Thyroid gland (tissue), 4 donors: ENCODE measurements at regions not wholly inside any gene's neighbourhood (a gene's known extent, or its start where the extent isn't known, plus 50 kb on each side); places are given as distances from the start of the nearest gene placed in this dataset.

Experiments used
- DNase-seq, 2 donors: peaks; one replicate each; pipeline ENCODE4 v3.0.0-alpha.2; 2019
- H3K27ac ChIP-seq, 3 donors: fragments of 200-600 bp; sonication (generic); 1 replicate in 2 of 3; 2 replicates in 1 of 3; pipeline ENCODE4 v1.5.1; 2016 to 2019; ENCODE audit warnings: mild to moderate bottlenecking in 1 of 3, moderate library complexity in 1 of 3
- H3K27me3 ChIP-seq: fragments of 200-600 bp; sonication (generic); one replicate; pipeline ENCODE4 v1.5.1; 2019
- H3K36me3 ChIP-seq, 2 donors: fragments of 200-600 bp; sonication (generic); one replicate each; pipeline ENCODE4 v1.5.1; 2016 to 2019
- H3K4me1 ChIP-seq, 2 donors: fragments of 200-600 bp; sonication (generic); one replicate each; pipeline ENCODE4 v1.5.1; 2017 to 2019
- H3K4me3 ChIP-seq, 3 donors: fragments of 200-600 bp; sonication (generic); replicated peaks in 1 of 3; 1 replicate in 2 of 3; 2 replicates in 1 of 3; pipeline ENCODE4 v1.5.1; 2016; ENCODE audit warnings: mild to moderate bottlenecking in 1 of 3
- H3K9me3 ChIP-seq: fragments of 200-600 bp; sonication (generic); one replicate; pipeline ENCODE4 v1.5.1; 2017
- CTCF ChIP-seq, 6 experiments: fragments of 200-600 bp in 3 of 6; fragments of 450-650 bp in 3 of 6; sonication (generic) in 3 of 6; IDR thresholded peaks; one replicate each; pipeline ENCODE4 v1.5.1; 2016 to 2019; ENCODE audit warnings: antibody characterized with exemption in 6 of 6, mild to moderate bottlenecking in 2 of 6, inconsistent platforms in 1 of 6, moderate library complexity in 1 of 6
- POLR2A ChIP-seq, 2 donors: fragments of 450-650 bp; IDR thresholded peaks; one replicate each; pipeline ENCODE4 v1.6.1; 2017; ENCODE audit warnings: antibody characterized with exemption in 2 of 2, mild to moderate bottlenecking in 2 of 2, moderate library complexity in 1 of 2
- WGBS, 2 donors: methylation state at CpG; one replicate each; pipeline ENCODE4 v1.1.5; 2017; 5-methylcytosine and 5-hydroxymethylcytosine counted together
- intact Hi-C: fragments of 100-400 bp; cut with DNase I; formaldehyde crosslinking; loops from one replicate; pipeline ENCODE4 v1.15.1; 2023

- Histone ChIP-seq H3K27ac (no peak overlapping the region), H3K36me3 (no peaks in the 10 kb centered on the region), H3K9me3 (no peaks in the 10 kb centered on the region), H3K4me1 (no peaks in the 10 kb centered on the region), H3K4me3 (no peak overlapping the region), H3K27me3 (no peaks in the 10 kb centered on the region)
- no peak for TF ChIP-seq POLR2A (IDR thresholded peaks at IDR 0.05)
- TF ChIP-seq CTCF (IDR thresholded peaks at IDR 0.05) = no peak
- DNase-seq = no peak
- WGBS, 2 donors = 78 to 87% methylated on average over 5 of the region's 5 CpGs
- intact Hi-C loops = no loop called here
These were observed 175.7 kb upstream of the POU3F3 start for GRCh38 chr2:104678181-104678580.

GRCh38 chr2:104685591-104685990 is 168.3 kb upstream of the POU3F3 start:
- Histone ChIP-seq H3K27ac (no peak overlapping the region), H3K27me3 (no peaks in the 10 kb centered on the region), H3K4me3 (no peak overlapping the region), H3K4me1 (no peaks in the 10 kb centered on the region), H3K36me3 (no peaks in the 10 kb centered on the region), H3K9me3 (no peaks in the 10 kb centered on the region)
- intact Hi-C loops = no loop called here
- WGBS, 2 donors = 71 to 76% methylated on average over 4 of the region's 4 CpGs
- DNase-seq = no peak
- TF ChIP-seq CTCF (IDR thresholded peaks at IDR 0.05) = no peak
- no peak for TF ChIP-seq POLR2A (IDR thresholded peaks at IDR 0.05)

GRCh38 chr2:104687147-104687546 is 166.8 kb upstream of the POU3F3 start:
- H3K27me3 ChIP-seq = no peaks in the 10 kb centered on the region
- TF ChIP-seq POLR2A (IDR thresholded peaks at IDR 0.05) (no peak), CTCF (IDR thresholded peaks at IDR 0.05) (no peak)
- 80 to 94% methylated on average over 8 to 9 of the region's 9 CpGs for WGBS, 2 donors
- H3K9me3 ChIP-seq = no peaks in the 10 kb centered on the region
- H3K27ac ChIP-seq = no peak overlapping the region
- intact Hi-C loops = no loop called here
- H3K4me3 ChIP-seq = no peak overlapping the region
- H3K4me1 ChIP-seq = no peaks in the 10 kb centered on the region
- DNase-seq = no peak
- H3K36me3 ChIP-seq = no peaks in the 10 kb centered on the region

- DNase-seq = no peak
- 60 to 65% methylated on average over 7 of the region's 7 CpGs for WGBS, 2 donors
- intact Hi-C loops = no loop called here
These were observed 163.5 kb upstream of the POU3F3 start for GRCh38 chr2:104690255-104690984.

More at GRCh38 chr2:104690255-104690984, 163.5 kb upstream of the POU3F3 start:
- Histone ChIP-seq H3K4me3 (no peak overlapping the region), H3K27me3 (no peaks in the 10 kb centered on the region), H3K9me3 (no peaks in the 10 kb centered on the region), H3K4me1 (no peaks in the 10 kb centered on the region), H3K27ac (no peak overlapping the region), H3K36me3 (no peaks in the 10 kb centered on the region)
- TF ChIP-seq POLR2A (IDR thresholded peaks at IDR 0.05) (no peak), CTCF (IDR thresholded peaks at IDR 0.05) (no peak)
